Fibroblast of skin of abdomen (primary cell): ENCODE measurements at regions not wholly inside any gene's neighbourhood (a gene's known extent, or its start where the extent isn't known, plus 50 kb on each side); places are given as distances from the start of the nearest gene placed in this dataset.

ENCODE experiments used
- DNase-seq: peaks from one replicate; pipeline ENCODE4 v3.0.0-alpha.2; 2013

DNA sequence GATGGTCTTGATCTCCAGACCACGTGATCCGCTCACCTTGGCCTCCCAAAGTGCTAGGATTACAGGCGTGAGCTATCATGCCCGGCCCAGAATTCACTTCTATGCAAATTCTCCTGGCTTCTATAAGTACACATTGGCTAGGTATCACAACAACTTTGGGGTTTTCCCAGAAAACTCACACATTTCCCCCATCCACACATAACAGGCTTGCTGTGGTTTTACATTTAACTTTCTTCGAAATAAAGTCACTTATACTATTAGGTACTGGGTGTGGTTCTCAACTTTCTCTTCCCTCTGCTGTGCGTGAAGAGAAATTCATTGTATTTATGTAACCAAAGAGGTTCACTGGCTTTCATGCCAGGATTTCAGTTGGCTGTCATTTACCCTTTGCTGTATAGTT lies 439.4 kb upstream of the CWC22 start:
- no peak for DNase-seq

DNA sequence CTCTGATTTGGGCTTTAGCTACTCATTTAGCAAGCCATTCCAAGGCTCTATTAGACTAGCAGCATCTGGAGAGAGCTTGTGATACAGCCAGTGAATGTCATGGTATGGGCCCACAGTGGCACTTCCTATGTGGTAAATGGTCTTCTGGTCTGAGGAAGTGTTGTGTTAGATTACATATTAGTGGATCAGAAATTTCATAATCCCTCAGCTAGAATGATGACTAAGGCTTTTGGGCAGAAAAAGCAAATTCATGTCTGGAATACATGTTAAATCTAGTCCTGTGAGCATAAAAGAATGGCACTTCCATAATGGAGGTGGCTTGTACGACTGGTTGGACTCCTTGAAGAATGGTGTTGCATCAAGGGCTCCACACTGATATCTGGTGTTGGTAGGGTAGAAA lies 436.8 kb upstream of the CWC22 start:
- DNase-seq: no peak

DNA sequence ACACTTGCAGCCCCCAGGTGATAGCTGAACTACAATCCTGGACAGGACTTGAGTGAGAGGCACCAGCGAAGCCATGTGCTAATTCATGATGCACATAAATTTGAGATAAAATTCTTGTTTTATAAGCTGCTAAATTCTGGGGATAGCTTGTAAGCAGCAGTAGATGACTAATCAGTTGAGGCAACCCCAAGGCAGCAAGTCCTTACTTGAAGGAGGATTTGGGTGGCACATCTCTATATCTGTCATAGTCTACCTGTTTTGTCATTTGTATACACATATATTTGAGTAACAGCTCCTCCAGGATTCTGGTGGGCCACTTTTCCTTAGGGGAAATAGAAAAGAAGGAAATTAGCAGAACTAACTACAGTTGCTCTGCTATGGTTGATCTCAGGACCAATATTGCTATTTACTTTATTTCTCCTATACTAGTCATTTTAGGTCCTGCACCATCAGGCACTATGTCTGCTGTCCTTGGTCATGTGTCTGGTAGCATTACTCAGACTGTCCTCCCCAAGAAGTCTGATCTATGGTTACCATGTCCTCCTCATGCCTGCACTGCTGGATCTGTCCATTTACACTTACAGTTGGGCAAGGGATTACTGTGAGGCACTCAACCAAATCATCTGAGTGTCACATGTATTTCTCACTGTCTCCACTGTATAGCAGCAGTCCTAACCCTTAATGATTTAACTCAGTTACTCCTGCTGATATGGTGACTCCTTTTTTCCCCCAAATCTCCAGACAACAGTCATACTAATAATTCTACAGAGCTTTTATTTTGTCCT lies 436.0 kb upstream of the CWC22 start:
- no peak for DNase-seq

DNA sequence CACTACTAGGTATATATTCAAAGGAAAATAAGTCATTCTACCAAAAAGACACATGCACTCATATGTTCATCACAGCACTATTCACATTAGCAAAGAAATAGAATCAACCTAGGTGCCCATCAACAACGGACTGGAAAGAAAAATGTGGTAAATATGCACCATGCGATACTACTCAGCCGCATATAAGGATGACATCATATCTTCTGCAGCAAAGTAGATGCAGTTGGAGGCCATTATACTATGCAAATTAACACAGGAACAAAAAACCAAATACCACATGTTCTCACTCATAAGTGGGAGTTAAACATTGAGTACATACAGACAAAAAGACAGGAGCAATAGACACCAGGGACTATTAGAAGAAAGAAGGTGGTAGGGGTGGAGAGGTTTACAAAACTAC lies 412.1 kb upstream of the CWC22 start:
- DNase-seq: no peak

DNA sequence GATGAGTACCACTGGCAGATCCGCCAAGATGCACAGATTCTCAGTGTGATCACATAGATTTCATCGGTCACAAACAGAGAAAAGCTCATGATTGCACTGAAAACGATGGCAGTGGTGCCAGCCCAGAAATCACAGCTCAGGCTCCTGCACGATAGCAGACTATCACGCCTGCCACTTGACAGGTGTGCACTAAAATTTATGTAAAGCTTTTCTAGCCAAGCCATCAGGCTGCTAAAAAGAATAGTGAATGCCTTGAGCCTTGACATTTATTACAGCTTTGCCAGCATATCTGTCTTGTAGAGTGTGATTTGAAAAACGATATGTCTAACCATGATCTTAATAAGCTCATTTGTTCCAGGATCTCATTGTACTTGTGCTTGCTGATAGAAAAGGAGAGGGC lies 409.5 kb upstream of the CWC22 start:
- no peak for DNase-seq

DNA sequence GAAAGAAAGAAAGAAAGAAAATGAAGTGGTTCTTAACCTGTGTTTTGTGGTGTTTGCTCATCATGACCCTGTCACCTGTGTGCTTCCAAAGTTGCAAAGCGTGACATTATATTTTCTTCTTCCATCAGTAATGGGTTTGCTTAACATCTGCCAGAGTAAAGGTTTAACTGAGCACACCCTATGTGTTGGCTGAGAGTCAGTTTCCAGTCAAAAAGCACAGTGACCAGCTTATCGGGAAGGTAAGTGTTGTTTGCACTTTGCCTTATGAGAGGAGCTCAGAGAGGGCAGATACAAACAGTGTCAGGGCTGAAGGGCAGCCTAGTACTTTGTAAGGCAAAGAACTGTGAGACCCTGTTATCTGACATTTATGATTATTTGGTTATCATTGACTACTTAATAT lies 406.2 kb upstream of the CWC22 start:
- DNase-seq: no peak

DNA sequence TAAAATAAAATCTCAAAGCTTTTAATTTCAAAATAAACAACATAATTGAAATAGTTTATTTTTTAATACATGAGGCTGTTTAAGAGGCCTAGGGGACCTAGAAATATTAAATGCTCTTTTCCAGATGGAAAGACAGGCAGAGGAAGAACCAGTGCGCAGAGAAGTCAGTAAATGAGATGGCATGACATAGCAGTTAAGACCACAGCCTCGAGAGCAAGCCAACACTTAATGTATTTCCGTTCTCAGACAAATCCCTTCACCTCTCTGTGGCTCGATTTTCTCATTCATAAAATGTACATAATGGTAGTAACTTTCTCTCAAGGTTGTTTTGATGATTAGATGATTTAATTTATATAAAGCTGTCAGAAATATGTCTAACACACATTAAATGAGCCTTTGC lies 405.1 kb upstream of the CWC22 start:
- no peak for DNase-seq

DNA sequence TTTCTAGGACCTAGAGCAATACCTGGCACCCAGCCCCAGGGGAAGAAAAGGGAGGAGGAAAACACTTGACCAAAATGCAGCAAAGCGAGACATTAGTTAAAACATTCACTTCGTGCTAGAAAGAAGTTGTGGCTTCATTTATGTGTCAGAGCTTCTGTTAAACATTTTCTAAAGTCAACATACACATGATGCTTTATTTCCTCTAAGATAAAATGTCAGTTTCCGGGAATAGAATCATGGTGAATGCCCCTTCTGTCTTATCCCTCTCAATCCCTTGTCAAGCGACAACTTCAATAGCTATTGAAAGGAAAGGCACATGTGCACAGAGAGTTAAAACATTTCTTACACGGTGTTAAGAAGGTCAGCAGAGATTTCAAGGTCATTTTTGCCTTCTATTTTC lies 404.6 kb upstream of the CWC22 start:
- no peak for DNase-seq

DNA sequence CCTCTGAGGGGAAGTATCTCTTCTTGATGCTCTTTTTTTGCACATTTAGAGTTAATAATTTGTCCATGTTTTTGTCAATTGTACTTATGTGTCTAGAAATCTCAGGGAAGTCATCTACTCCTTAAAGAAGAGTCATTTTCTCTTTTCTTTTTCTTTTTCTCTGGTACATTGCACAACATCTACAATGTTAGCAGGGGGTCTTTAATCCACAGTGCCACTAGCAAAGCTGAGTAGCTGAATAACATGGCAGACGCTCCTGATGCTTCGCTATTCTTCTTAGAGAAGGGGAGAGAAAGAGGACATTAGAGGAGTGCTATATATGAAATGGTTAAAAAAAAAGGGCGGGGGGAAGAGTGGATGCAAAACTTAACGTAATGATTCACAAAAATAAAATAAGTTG lies 399.6 kb upstream of the CWC22 start:
- DNase-seq: no peak

DNA sequence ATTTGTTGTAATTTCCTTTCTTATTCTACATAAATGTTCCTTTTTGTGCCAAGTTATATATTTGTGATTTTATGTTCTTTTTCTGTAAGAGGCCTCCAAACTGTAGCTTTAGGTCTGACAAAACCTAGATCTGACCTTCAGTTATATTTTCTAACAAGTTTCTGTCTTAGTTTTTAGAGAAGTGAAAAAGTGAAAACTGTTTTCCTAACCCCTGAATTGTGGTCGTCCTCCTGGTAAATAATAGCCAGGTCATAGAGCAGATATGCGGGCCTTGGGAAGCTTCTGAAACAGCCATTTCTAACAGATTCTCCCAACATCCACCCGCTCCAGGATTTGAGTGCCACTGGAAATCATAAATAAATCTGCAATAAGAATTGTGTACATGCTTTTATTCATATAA lies 398.4 kb upstream of the CWC22 start:
- DNase-seq: no peak

DNA sequence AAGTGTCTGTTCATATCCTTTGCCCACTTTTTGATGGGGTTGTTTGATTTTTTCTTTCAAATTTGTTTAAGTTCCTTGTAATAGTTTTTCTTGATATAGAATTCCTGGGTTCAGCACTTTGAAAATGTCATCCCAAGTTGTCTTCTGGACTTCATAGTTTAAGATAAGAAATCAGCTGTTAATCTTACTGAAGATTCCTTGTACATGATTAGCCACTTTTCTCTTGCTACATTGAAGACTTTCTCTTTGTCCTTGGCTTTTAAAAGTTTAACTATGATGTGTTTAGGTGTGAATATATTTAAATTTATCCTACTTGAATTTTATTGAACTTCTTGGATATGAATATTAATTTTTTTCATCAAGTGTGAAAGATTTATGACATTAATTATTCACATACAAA lies 387.2 kb upstream of the CWC22 start:
- no peak for DNase-seq

DNA sequence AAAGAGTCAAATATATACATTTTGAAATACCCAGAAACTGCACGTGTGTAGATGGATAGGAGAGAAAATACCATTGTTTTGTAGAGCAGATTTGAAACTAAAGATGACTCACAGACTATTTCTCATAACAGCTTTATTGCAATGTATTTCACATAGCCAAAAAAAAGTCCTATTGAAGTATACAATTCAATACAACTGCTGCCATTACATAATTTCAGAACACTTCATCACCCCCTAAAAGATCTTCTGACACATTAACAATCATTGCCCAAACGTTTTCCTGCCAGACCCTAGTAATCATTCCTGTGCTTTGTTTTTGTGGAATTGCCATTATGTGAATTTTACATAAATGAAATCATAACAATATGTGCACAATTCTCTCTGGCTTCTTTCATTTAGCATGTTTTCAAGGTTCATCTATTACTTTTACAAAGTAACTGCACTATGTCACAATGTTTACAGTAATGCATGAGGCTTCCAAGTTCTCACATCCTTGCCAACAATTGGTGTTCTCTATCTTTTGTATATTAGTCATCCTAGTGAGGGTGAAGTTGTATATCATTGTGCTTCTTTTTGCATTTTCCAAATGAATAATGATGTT lies 378.6 kb upstream of the CWC22 start:
- DNase-seq: peak; percentile 86

DNA sequence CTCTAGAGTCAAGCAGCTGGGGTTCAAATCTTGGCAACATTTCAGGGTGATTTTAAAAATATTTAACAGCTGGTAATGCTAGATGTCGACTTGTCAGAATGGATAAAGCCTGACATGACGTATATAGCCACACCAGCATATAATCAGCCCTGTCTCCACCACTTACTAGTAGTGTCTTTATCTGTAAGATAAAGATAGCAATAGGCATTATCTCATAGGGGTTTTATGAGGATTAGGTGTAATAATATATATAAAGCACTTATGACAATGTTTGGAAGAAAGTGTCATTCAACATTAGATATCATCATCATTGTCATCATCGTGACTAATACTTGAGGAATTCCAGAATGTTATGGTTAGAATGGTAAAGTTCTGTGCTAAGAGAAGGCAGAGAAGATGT lies 369.0 kb upstream of the CWC22 start:
- DNase-seq: peak; percentile 4

DNA sequence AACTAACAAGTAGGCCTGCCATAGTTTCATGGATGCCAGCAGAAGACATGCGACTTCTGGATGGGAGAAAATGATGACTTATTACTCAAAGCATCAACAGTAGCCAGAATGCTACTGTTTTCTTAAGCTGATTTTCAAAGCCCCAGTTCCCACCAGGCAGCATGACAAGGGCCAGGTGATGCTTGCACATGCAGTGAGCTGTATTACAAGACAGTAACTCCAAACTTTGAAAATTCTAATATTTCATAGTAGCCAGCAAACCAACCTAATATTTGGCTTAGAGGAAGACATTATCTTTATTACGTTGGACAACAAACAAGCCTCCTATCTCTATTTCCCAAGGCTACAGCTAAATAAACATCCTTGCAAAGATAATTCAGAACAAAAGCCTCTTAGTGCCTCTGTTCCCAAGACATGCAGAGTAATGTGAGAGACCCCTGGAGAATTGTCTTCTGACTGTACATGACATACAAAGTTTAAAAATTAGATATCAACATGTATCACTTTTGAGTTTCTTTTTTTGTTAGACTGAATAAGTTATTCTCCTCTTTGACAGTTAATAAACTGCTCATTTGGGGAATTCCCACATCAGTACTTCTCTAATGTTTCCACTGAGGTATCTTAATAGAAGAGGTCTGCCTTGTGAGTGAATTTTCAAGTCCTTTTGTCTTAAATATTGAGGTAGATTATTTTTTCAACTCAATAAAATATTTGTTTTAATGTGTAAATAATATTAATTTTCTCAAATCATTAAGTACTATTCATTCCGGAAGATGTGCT lies 367.6 kb upstream of the CWC22 start:
- DNase-seq: no peak

DNA sequence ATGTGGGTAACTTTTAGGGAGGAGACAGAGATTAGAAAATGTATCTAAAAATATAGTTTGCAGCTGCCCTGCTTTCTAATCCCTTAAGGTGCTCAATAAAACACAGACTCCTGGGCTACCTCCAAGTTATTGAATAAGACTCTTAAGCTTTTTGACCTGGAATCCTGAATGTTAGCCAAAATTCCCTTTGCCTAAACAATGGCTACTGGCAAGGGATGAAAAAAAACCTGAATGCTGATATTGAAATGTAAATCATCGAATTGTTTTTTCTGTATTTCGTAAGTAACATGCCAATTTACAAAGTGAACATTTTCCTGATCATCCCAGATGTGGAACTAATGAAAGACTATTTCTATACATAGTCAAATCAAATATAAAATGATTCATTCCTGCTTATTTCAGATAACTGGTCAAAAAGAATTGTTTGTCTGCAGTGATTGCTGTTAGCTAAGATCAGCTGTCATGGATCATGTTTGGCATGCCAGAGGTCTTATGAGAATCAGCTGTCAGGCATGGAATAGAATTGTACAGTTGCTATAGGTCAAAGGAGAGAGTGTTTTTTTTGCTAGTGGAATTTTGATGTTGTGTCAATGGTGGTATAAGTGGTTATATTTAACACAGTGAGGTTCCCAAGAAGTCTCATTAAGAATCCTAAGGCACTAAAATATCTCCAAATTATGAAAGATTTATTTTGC lies 363.6 kb upstream of the CWC22 start:
- no peak for DNase-seq

DNA sequence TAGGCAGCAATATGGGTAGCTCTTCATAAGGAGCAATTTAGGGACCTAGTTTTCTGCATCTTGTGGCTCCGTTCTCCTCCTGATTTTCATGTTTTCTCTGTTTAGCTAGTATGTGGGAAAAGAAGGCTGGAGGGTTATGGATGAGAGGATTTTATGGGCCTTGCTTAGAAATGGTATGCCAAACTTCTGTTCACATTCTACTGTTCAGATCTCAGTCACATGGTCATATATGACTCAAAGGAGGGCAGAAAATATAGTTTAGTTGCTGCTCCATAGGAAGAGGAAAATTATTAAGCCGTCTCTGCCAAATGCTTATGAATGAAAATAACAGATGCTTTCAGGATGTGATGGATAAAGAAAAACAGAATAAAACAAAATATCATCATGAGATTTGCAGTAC lies 361.8 kb upstream of the CWC22 start:
- DNase-seq: no peak

DNA sequence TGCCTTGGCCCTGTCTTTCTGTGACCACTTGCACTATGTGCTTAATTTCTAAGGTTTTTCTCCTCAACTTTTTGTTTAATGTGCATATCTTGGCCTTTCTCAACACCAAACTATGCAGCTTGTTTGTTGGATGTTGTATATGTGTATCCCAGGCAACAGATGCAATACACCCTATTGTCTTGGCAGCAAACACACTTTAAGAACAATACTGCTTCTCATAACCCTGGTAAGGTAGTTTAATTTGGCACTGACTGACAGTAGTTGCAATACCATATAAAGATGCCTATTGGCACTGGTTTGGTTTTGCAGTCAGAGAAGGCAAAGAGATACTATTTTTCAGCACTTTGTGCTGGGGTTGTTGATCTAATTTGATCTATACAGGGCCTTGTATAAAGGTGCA lies 360.7 kb upstream of the CWC22 start:
- no peak for DNase-seq

DNA sequence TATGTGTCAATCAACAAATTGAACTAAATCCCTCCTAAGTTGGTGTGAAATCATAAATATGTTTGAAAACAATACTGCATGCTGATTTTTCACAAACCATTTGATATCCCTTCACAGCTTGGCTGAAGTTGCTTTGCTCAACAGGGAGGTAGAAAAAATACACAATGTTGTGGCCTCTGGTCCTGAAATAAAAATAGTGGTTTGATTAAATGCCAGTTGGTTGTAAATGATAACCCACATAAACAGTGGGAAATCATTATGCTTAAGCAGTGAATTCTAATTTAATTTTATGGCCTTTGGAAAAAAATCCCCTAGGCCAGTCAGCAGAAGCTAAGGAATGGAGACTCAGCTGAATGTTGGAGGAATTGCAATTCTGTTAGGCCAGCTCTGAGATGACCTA lies 359.4 kb upstream of the CWC22 start:
- DNase-seq: no peak

DNA sequence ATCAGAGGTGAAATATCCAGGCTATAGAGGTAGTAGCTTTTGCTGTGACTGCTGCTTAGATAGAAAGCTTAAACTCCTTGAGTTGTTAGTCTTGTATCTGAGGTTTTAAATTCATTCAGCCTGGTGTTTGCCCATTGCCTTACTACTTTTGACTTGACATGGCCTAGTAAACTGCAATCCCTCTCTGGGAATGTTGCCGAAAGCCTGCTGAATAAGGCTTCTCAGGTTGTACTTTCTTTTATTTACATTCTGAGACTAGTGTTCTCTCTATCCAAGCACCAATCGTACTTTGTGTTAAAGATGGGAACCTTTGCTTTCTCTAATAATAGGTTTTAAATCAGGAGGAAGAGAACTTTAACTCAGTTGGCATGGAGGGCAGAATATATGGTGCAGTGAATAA lies 357.6 kb upstream of the CWC22 start:
- no peak for DNase-seq

DNA sequence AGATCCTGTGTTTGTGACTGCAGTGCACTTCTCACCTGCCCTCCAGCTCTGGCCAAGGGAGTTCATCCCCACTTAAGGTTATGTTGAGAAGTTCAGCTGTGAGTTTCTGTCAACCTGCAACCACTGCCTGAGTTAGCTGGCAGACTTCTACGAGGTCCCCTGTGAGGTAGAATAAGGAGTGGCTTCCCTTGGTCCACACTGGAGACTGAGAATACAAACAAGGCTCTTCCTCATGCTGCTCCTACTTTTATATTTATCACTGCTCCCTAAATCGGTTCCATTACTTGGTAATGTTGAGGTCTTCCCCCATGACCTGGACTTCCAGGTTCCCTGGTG lies 353.2 kb upstream of the CWC22 start:
- DNase-seq: no peak

DNA sequence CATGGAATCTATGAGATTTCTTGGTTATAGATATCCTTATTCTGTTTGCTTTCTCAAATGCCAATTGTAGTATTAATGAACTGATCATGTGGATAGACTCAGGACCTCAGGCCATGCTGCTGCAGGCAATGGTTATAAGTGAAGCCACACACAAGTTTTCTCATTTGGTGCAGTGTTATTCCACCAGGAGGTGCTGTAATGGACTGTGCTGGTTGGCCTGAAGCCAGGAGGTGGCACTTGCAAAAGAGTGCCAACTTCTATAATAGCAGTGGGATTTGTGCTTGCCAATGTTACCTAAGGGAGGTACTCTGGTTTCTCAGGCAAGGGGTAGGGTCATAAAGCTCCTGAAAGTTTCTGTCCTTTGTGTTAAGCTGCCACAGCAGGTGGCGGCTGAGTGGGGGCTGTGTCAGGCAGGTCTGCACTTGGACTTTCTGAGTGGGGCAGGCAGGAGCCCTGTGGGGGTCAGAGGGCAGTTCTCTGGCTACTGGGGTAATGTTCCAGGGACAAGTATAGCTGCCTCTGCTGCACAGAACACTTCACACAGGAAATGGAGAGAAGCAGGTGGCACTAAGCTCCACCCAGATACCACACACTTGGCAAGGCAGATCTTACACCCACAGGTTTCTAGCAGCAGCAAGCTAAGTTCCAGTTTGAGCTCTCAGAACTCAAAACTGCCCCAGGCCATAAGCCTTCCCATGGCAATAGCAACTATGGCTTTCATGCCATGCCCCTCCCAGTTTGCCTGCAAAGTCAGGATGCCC lies 352.6 kb upstream of the CWC22 start:
- DNase-seq: no peak

DNA sequence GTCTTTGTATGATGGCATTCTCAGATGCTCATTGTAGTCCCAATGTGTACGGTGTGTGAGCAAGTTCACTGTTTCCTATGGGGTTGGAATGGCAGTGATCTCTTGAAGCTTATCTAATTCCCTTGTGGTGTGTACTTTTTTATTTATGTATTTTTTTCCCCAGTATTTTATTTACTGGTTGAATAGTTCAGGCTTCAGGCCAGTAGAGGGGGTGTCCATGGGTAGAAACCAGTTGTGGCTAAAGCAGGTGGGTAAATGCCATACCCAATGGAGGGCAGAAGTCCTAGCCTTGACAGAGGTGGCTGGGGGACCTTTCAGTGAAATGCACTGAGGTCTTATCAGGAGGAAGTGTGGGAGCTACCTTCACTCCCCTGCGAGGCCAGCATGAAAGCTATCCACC lies 351.4 kb upstream of the CWC22 start:
- no peak for DNase-seq

DNA sequence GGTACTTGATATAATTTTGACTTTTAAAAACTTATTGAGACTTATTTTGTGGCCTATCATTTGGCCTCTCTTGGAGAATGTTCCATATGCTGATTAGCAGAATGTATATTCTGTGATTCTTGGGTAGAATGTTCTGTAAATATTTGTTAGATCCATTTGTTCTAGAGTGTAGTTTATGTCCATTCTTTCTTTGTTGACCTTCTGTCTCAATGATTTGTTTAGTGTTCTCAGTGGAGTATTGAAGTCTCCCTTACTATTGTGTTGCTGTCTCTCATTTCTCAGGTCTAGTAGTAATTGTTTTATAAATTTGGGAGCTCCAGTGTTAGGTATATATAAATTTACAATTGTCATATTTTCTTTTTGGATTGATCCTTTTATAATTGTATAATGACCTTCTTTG lies 349.6 kb upstream of the CWC22 start:
- no peak for DNase-seq
